HCT116 (cell line): ENCODE measurements at regions not wholly inside any gene's neighbourhood (a gene's known extent, or its start where the extent isn't known, plus 50 kb on each side); places are given as distances from the start of the nearest gene placed in this dataset.

Experiments used
- ATAC-seq: fragments of 200-7000 bp; cut with Tn5 transposase; 2 replicates; pipeline ENCODE4 v1.9.1; 2020; ENCODE audit warnings: mild to moderate bottlenecking, moderate library complexity
- BruUV-seq: library from RNA; stranded (reverse); fragments of 400-500 nt; replicated peaks from 2 replicates; lab custom pipeline; 2021; lab: Mats Ljungman, UMichigan
- CTCF ChIA-PET: fragments of 300-600 bp; sonication (Branson Sonifier 250); formaldehyde crosslinking; loops from one replicate; lab custom pipeline; 2021; ENCODE audit warnings: antibody characterized with exemption; lab: Charles Lee
- POLR2A ChIA-PET: fragments of 300-600, 350-600 bp; sonication (Branson Sonifier 250); formaldehyde crosslinking; loops from one replicate; lab custom pipeline; 2021; ENCODE audit warnings: antibody characterized with exemption; lab: Charles Lee
- RAD21 ChIA-PET, 2 experiments: fragments of 300-600 bp; sonication (Branson Sonifier 250); formaldehyde crosslinking; loops; one replicate each; lab custom pipeline; 2023; ENCODE audit warnings: low total read pairs in 2 of 2; ENCODE audit not compliant: uncharacterized antibody in 2 of 2, unreplicated experiment in 2 of 2, low non-redundant PET in 1 of 2; lab: Charles Lee
- DNase-seq: peaks from one replicate; pipeline ENCODE4 v3.0.0-alpha.2; 2010; ENCODE audit warnings: low read depth, low spot score
- H2AFZ ChIP-seq: fragments of 200-600 bp; shearing (Covaris generic), sonication (generic); 2 replicates; pipeline ENCODE4 v1.6.1; 2017; ENCODE audit warnings: low read depth, mixed run types, mixed read lengths, antibody characterized with exemption, low read length; ENCODE audit not compliant: poor library complexity, severe bottlenecking
- H3K27ac ChIP-seq: 2 replicates; pipeline ENCODE4 v1.5.1; 2012; ENCODE audit warnings: low read depth, low read length
- H3K27me3 ChIP-seq: fragments of 200-600 bp; sonication (generic); 2 replicates; pipeline ENCODE4 v1.6.1; 2016; ENCODE audit warnings: mixed run types, low read length, mixed read lengths; ENCODE audit not compliant: insufficient read depth
- H3K36me3 ChIP-seq, 2 experiments: fragments of 200-500 bp in 1 of 2; fragments of 200-600 bp in 1 of 2; sonication (Bioruptor generic) in 1 of 2; sonication (generic) in 1 of 2; 2 replicates each; pipeline versions ENCODE4 v1.5.1 to v1.6.1; 2014 to 2016; ENCODE audit warnings: low read length in 2 of 2, inconsistent platforms in 1 of 2, mixed read lengths in 1 of 2, mixed run types in 1 of 2; ENCODE audit not compliant: insufficient read depth in 2 of 2, control insufficient read depth in 1 of 2
- H3K4me1 ChIP-seq, 2 experiments: fragments of 200-600 bp in 1 of 2; sonication (generic) in 1 of 2; 2 replicates each; pipeline versions ENCODE4 v1.5.1 to v1.6.1; 2012 to 2017; ENCODE audit warnings: low read length in 2 of 2, inconsistent platforms in 1 of 2, mild to moderate bottlenecking in 1 of 2, mixed read lengths in 1 of 2, mixed run types in 1 of 2, moderate library complexity in 1 of 2; ENCODE audit not compliant: insufficient read depth in 2 of 2, control insufficient read depth in 1 of 2
- H3K4me2 ChIP-seq: fragments of 200-600 bp; sonication (generic); 2 replicates; pipeline ENCODE4 v1.6.1; 2017; ENCODE audit warnings: mixed run types, low read length, mixed read lengths
- H3K4me3 ChIP-seq, 2 experiments: fragments of 200-600 bp in 1 of 2; sonication (generic) in 1 of 2; replicated peaks in 1 of 2; 2 replicates each; pipeline ENCODE4 v1.5.1; 2011 to 2016; ENCODE audit warnings: low read length in 2 of 2, control low read depth in 1 of 2, low read depth in 1 of 2, mild to moderate bottlenecking in 1 of 2, mixed read lengths in 1 of 2, mixed run types in 1 of 2
- H3K79me2 ChIP-seq: fragments of 200-600 bp; sonication (generic); 2 replicates; pipeline ENCODE4 v1.6.1; 2017; ENCODE audit warnings: mild to moderate bottlenecking, mixed run types, low read length, moderate library complexity, mixed read lengths; ENCODE audit not compliant: insufficient read depth
- H3K9ac ChIP-seq: fragments of 200-600 bp; sonication (generic); 2 replicates; pipeline ENCODE4 v1.6.1; 2016; ENCODE audit warnings: low read length, mixed read lengths
- H3K9me2 ChIP-seq: fragments of 200-600 bp; sonication (generic), shearing (Covaris generic); 2 replicates; pipeline ENCODE4 v1.6.1; 2017; ENCODE audit warnings: mixed run types, mild to moderate bottlenecking, moderate library complexity; ENCODE audit not compliant: insufficient read depth
- H3K9me3 ChIP-seq, 2 experiments: fragments of 200-500 bp in 1 of 2; fragments of 200-600 bp in 1 of 2; sonication (Bioruptor generic) in 1 of 2; sonication (generic) in 1 of 2; 2 replicates each; pipeline ENCODE4 v1.6.1; 2014 to 2017; ENCODE audit warnings: low read length in 2 of 2, mixed read lengths in 2 of 2, inconsistent platforms in 1 of 2, low read depth in 1 of 2, mild to moderate bottlenecking in 1 of 2, mixed run types in 1 of 2, moderate library complexity in 1 of 2; ENCODE audit not compliant: control insufficient read depth in 1 of 2, insufficient read depth in 1 of 2
- H4K20me1 ChIP-seq: fragments of 200-600 bp; sonication (generic), shearing (Covaris generic); 2 replicates; pipeline ENCODE4 v1.6.1; 2017; ENCODE audit warnings: mixed run types, mild to moderate bottlenecking, moderate library complexity; ENCODE audit not compliant: insufficient read depth
- ATF3 ChIP-seq: IDR thresholded peaks from 2 replicates; pipeline ENCODE4 v1.6.1; 2012
- CBX3 ChIP-seq: IDR thresholded peaks from 2 replicates; pipeline ENCODE4 v1.6.1; 2012; ENCODE audit warnings: low read depth
- CTCF ChIP-seq, 3 experiments: fragments of 200-600 bp in 1 of 3; sonication (generic) in 1 of 3; IDR thresholded peaks in 2 of 3; conservative IDR thresholded peaks in 1 of 3; 2 replicates each; pipeline ENCODE4 v1.5.1; 2012 to 2017; ENCODE audit warnings: low read depth in 2 of 3, low read length in 2 of 3, antibody characterized with exemption in 1 of 3, borderline replicate concordance in 1 of 3, control low read depth in 1 of 3, mild to moderate bottlenecking in 1 of 3, mixed read lengths in 1 of 3, mixed run types in 1 of 3, moderate library complexity in 1 of 3; ENCODE audit not compliant: insufficient read depth in 1 of 3
- ELF1 ChIP-seq: IDR thresholded peaks from 2 replicates; pipeline ENCODE4 v1.6.1; 2012; ENCODE audit warnings: low read depth, borderline replicate concordance
- EZH2 ChIP-seq: fragments of 200-600 bp; sonication (generic); IDR thresholded peaks from 2 replicates; pipeline ENCODE4 v1.6.1; 2017; ENCODE audit warnings: antibody characterized with exemption, mixed run types
- EZH2phosphoT487 ChIP-seq: fragments of 200-600 bp; IDR thresholded peaks from 2 replicates; pipeline ENCODE4 v1.6.1; 2018; ENCODE audit warnings: antibody characterized with exemption, borderline replicate concordance
- FOSL1 ChIP-seq: IDR thresholded peaks from 2 replicates; pipeline ENCODE4 v1.6.1; 2012; ENCODE audit warnings: low read depth
- POLR2A ChIP-seq: IDR thresholded peaks from 2 replicates; pipeline ENCODE4 v1.7.0; 2011; ENCODE audit warnings: borderline replicate concordance; ENCODE audit not compliant: insufficient read depth, insufficient read length; ENCODE audit errors: extremely low read depth
- POLR2AphosphoS5 ChIP-seq: IDR thresholded peaks from 2 replicates; pipeline ENCODE4 v1.6.1; 2011; ENCODE audit warnings: mild to moderate bottlenecking, low read depth, low read length, moderate library complexity
- RAD21 ChIP-seq: IDR thresholded peaks from 2 replicates; pipeline ENCODE4 v1.6.1; 2012; ENCODE audit warnings: low read depth, mild to moderate bottlenecking
- SP1 ChIP-seq: IDR thresholded peaks from 2 replicates; pipeline ENCODE4 v1.6.1; 2012; ENCODE audit warnings: low read depth
- SRF ChIP-seq: IDR thresholded peaks from 2 replicates; pipeline ENCODE4 v1.6.1; 2012; ENCODE audit warnings: low read depth
- YY1 ChIP-seq: IDR thresholded peaks from 2 replicates; pipeline ENCODE4 v1.6.1; 2011; ENCODE audit warnings: low read length, low read depth, moderate library complexity, mild to moderate bottlenecking; ENCODE audit not compliant: insufficient replicate concordance; ENCODE audit errors: extremely low read depth
- ZBTB33 ChIP-seq: IDR thresholded peaks from 2 replicates; pipeline ENCODE4 v1.6.1; 2011; ENCODE audit warnings: mild to moderate bottlenecking, low read length, moderate library complexity; ENCODE audit not compliant: insufficient replicate concordance; ENCODE audit errors: extremely low read depth
- ZFX ChIP-seq: fragments of 450-650 bp; IDR thresholded peaks from 2 replicates; pipeline ENCODE4 v1.6.1; 2017
- ZNF274 ChIP-seq: fragments of 200-500 bp; sonication (Bioruptor generic); IDR thresholded peaks from 2 replicates; pipeline ENCODE4 v1.6.1; 2014; ENCODE audit warnings: mild to moderate bottlenecking, low read depth, low read length, inconsistent platforms
- intact Hi-C: fragments of 100-400 bp; cut with micrococcal nuclease; formaldehyde crosslinking; loops from 2 replicates; pipeline ENCODE4 v1.10.0; 2022
- TF ChIP-seq, protein P1 (sequence below): IDR thresholded peaks from 2 replicates; pipeline ENCODE4 v1.6.1; 2012
- TF ChIP-seq, protein P2 (sequence below): IDR thresholded peaks from 2 replicates; pipeline ENCODE4 v1.6.1; 2012; ENCODE audit warnings: low read depth

DNA sequence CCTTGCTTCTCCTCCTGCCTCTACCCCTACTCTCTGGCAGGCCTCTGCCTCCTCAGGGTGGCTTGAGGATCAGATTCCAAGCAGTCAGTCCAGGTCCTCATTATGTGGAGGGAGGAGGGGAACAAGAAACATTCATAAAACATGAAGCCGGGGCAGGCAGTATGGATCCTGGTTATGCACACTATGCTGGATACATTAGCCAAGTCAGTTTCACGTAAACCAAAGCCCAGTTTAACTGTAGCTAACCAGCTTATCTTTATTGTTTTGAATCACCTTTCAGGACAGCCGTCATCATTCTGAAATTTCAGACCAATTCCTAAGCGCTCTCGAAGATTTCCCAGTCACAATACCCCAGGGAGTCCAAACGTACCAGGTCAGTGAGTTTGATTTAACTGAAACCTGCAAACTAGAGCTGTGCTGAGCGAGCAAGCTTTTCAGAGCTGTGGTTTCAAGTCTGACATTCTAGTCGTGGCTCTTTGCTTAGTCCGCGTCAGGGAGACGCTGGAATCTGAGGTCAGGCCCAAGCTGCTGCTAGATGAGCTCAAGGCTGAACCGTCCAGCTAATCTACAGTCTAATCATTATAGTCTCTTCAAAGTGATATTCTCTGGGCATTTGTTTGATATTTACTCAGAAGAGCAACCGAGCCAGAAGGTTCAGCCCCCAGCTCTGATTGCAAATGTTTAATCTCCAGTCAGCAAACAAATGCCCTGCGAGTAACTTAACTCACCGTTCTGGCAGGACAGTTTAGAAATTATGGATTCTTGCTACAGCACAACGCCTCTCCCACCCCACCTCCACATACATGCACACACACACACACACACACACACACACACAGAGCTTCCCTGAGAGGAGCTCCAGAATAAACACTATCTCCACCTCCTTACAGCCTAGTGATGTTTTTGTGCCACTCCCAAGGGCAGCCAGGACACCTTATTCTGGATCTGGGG lies 63.8 kb upstream of the BZW1 start:
- POLR2A ChIA-PET, result no interaction called here
- H3K27me3 ChIP-seq, result no peaks in the 10 kb centered on the region
- no peaks in the 10 kb centered on the region for H3K9me3 ChIP-seq
- no peak overlapping the region for H3K9ac ChIP-seq
- no peak overlapping the region for H2AFZ ChIP-seq
- H4K20me1 ChIP-seq, result no peaks in the 10 kb centered on the region
- no peaks in the 10 kb centered on the region for H3K36me3 ChIP-seq
- intact Hi-C loops, result no loop called here
- DNase-seq, result no peak
- BruUV-seq, result no TSS peak
- RAD21 ChIA-PET, result no interaction called here
- H3K27ac ChIP-seq, result no peak overlapping the region
- peaks cover 0 to 8% of the 10 kb centered on the region in 2 experiments; a peak in 1 of 4 replicates for H3K4me1 ChIP-seq
- no peaks in the 10 kb centered on the region for H3K79me2 ChIP-seq
- CTCF ChIA-PET, result interaction anchor here (1.6 kb wide), 1 partner anchor 35 kb away, joined by 4 read pairs; no protein-coding TSS in a partner anchor
- H3K4me2 ChIP-seq, result no peak overlapping the region
- TF ChIP-seq CBX3 (no peak), ELF1 (no peak), ZFX (no peak), ZBTB33 (no peak), EZH2 (no peak), POLR2A (no peak), ATF3 (no peak), ZNF274 (no peak), YY1 (no peak), EZH2phosphoT487 (no peak), RAD21 (no peak), SP1 (no peak), SRF (no peak), POLR2AphosphoS5 (no peak), FOSL1 (no peak), CTCF (IDR thresholded peaks at IDR 0.05 in 2 of 3, conservative IDR thresholded peaks at IDR 0.05 in 1 of 3; ENCODE audit: borderline replicate concordance in 1 of 3, insufficient read depth in 1 of 3, low read depth in 2 of 3, low read length in 2 of 3) (no peak)
- TF ChIP-seq, protein P1, sequence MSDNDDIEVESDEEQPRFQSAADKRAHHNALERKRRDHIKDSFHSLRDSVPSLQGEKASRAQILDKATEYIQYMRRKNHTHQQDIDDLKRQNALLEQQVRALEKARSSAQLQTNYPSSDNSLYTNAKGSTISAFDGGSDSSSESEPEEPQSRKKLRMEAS, result no peak
- TF ChIP-seq, protein P2, sequence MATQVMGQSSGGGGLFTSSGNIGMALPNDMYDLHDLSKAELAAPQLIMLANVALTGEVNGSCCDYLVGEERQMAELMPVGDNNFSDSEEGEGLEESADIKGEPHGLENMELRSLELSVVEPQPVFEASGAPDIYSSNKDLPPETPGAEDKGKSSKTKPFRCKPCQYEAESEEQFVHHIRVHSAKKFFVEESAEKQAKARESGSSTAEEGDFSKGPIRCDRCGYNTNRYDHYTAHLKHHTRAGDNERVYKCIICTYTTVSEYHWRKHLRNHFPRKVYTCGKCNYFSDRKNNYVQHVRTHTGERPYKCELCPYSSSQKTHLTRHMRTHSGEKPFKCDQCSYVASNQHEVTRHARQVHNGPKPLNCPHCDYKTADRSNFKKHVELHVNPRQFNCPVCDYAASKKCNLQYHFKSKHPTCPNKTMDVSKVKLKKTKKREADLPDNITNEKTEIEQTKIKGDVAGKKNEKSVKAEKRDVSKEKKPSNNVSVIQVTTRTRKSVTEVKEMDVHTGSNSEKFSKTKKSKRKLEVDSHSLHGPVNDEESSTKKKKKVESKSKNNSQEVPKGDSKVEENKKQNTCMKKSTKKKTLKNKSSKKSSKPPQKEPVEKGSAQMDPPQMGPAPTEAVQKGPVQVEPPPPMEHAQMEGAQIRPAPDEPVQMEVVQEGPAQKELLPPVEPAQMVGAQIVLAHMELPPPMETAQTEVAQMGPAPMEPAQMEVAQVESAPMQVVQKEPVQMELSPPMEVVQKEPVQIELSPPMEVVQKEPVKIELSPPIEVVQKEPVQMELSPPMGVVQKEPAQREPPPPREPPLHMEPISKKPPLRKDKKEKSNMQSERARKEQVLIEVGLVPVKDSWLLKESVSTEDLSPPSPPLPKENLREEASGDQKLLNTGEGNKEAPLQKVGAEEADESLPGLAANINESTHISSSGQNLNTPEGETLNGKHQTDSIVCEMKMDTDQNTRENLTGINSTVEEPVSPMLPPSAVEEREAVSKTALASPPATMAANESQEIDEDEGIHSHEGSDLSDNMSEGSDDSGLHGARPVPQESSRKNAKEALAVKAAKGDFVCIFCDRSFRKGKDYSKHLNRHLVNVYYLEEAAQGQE, result no peak
- no peak overlapping the region for H3K4me3 ChIP-seq
- no peak for ATAC-seq
- no peaks in the 10 kb centered on the region for H3K9me2 ChIP-seq
